RPMI7951 (cell line): ENCODE measurements at regions not wholly inside any gene's neighbourhood (a gene's known extent, or its start where the extent isn't known, plus 50 kb on each side); places are given as distances from the start of the nearest gene placed in this dataset.
A peak's percentile ranks its signal among the peaks of the same experiment; 100 is the strongest.

Source experiments
- DNase-seq: peaks from one replicate; pipeline ENCODE4 v3.0.0-alpha.2; 2012; ENCODE audit warnings: low read depth

GRCh38 chr1:17904290-17904689 is 149.2 kb downstream of the ACTL8 start:
- DNase-seq, result no peak

GRCh38 chr1:17907999-17908398 is 152.9 kb downstream of the ACTL8 start:
- DNase-seq, result no peak

- no peak for DNase-seq
Measured at GRCh38 chr1:17908945-17909344, 153.8 kb downstream of the ACTL8 start.

- DNase-seq, result peak; percentile 32
Measured at GRCh38 chr1:17909634-17910033, 154.5 kb downstream of the ACTL8 start.

GRCh38 chr1:17911791-17912190 is 156.7 kb downstream of the ACTL8 start:
- no peak for DNase-seq

GRCh38 chr1:17912491-17912890 is 157.4 kb downstream of the ACTL8 start:
- DNase-seq, result no peak

- DNase-seq, result no peak
Measured at GRCh38 chr1:17913326-17914115, 158.4 kb downstream of the ACTL8 start.

- DNase-seq, result no peak
Measured at GRCh38 chr1:17914131-17914530, 159.0 kb downstream of the ACTL8 start.

GRCh38 chr1:17914987-17915386 is 159.9 kb downstream of the ACTL8 start:
- no peak for DNase-seq

- no peak for DNase-seq
Measured at GRCh38 chr1:17915511-17916197, 160.5 kb downstream of the ACTL8 start.

- DNase-seq, result no peak
Measured at GRCh38 chr1:17916702-17917101, 161.6 kb downstream of the ACTL8 start.

- DNase-seq, result peak; percentile 50
Measured at GRCh38 chr1:17919525-17920439, 164.6 kb downstream of the ACTL8 start.

- DNase-seq, result no peak
Measured at GRCh38 chr1:17920881-17921640, 165.9 kb downstream of the ACTL8 start.

- DNase-seq, result peak; percentile 15
Measured at GRCh38 chr1:17922833-17923232, 167.7 kb downstream of the ACTL8 start.

GRCh38 chr1:17923666-17924065 is 168.5 kb downstream of the ACTL8 start:
- no peak for DNase-seq

GRCh38 chr1:17924578-17924977 is 169.4 kb downstream of the ACTL8 start:
- DNase-seq, result no peak

GRCh38 chr1:17925290-17926237 is 170.4 kb downstream of the ACTL8 start:
- DNase-seq, result no peak

GRCh38 chr1:17926906-17927305 is 171.8 kb downstream of the ACTL8 start:
- no peak for DNase-seq

GRCh38 chr1:17927952-17928351 is 172.8 kb downstream of the ACTL8 start:
- no peak for DNase-seq

GRCh38 chr1:17929224-17929623 is 174.1 kb downstream of the ACTL8 start:
- DNase-seq, result no peak
